ENCODE measurements at regions not wholly inside any gene's neighbourhood (a gene's known extent, or its start where the extent isn't known, plus 50 kb on each side); places are given as distances from the start of the nearest gene placed in this dataset.

DNA sequence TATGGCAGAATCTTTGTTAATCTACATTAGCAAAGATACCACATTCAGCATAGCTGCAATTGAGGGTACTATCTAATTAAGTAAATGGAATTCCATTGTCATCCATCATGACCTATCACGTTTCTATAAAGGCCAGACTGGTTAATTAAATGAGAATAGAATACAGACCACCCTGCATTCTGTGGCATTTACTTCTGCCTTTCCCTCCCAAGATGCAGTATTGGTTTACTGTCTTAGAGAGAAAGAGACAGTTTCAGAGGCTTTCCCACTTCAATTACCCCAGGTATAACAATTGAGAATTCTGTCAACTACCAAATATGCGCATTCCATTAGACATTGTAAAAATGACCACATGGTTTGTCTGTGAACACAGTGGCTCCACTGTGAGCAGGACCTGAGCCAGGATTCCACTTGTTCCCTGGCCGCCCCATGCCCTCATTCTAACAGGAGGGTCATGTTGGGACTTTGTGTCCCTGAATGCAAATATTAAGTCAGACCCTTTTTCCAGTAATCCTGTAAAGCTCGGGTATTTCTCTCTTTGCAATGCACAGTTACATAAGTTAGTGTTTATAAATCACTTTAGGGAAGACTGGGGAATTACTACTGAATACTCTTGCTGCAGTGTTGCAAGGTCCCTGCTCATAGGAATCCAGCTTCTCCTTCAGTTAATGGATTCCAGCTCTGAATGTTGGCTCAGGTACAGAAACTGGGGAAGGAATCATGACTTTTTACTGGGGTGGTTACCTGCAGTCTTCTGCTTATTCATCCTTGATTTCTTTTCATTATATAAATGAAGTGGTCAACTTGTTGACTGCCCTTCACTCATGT is 261.0 kb downstream of the PDGFC start:
- Histone ChIP-seq H3K27me3 (ENCODE audit: control insufficient read depth, insufficient read depth, low read length) (no peaks in the 10 kb centered on the region), H3K27ac (ENCODE audit: low read depth, low read length) (no peak overlapping the region), H3K4me3 (ENCODE audit: low read depth, low read length) (no peak overlapping the region), H3K9me3 (ENCODE audit: control insufficient read depth, insufficient read depth, low read length) (no peaks in the 10 kb centered on the region), H3K4me1 (ENCODE audit: control insufficient read depth, insufficient read depth, low read length) (no peaks in the 10 kb centered on the region), H3K36me3 (ENCODE audit: control insufficient read depth, insufficient read depth, low read length) (no peaks in the 10 kb centered on the region)
- 93% methylated on average over 1 of the region's 4 CpGs for WGBS (ENCODE audit: insufficient coverage)
- DNase-seq (ENCODE audit: low read depth in 4 of 6, low spot score in 6 of 6), result no peak

DNA sequence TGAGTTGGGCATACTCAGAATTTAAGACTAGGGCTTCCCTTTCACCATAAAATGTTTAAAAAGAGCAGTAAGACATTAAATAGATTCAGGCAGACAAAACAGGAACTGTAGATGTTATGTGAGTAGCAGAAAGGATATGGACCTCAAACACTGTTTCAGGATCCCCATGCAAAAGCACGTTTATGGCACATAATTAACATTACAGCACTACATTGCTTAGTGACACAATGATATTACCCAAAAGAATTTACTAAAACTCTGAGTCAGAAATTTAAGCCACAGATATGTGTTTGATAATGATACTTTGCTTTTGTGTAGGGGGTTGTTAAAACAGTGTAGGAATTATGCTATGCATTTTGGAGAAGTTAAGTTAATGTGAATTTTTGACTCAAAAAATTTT is 266.3 kb downstream of the PDGFC start:
- H3K27ac ChIP-seq (ENCODE audit: low read depth, low read length), result no peak overlapping the region
- no peaks in the 10 kb centered on the region for H3K27me3 ChIP-seq (ENCODE audit: control insufficient read depth, insufficient read depth, low read length)
- no peak for DNase-seq (ENCODE audit: low read depth in 4 of 6, low spot score in 6 of 6)
- no peaks in the 10 kb centered on the region for H3K4me1 ChIP-seq (ENCODE audit: control insufficient read depth, insufficient read depth, low read length)
- no peaks in the 10 kb centered on the region for H3K36me3 ChIP-seq (ENCODE audit: control insufficient read depth, insufficient read depth, low read length)
- no CpG with 5 or more reads among the region's 1 CpG for WGBS (ENCODE audit: insufficient coverage)
- no peaks in the 10 kb centered on the region for H3K9me3 ChIP-seq (ENCODE audit: control insufficient read depth, insufficient read depth, low read length)
- no peak overlapping the region for H3K4me3 ChIP-seq (ENCODE audit: low read depth, low read length)

DNA sequence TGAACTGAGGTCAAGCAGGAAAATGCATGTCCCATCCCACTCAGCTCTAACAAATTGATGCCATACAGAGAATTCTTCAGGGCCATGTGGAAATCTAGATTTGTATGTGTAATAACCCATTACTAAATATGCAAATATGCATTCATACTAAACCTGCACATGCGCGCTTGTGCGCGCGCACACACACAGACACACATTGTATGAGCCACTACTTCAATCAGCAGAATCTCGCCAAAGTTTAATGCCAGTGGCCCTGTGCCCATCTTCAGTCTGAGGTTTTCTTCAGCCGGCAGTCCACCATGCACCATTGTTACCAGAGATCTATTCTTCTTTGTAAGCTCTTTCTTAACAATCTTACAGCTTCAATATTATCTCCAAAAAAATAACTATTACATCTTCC is 276.4 kb downstream of the PDGFC start:
- Histone ChIP-seq H3K27me3 (ENCODE audit: control insufficient read depth, insufficient read depth, low read length) (no peaks in the 10 kb centered on the region), H3K36me3 (ENCODE audit: control insufficient read depth, insufficient read depth, low read length) (no peaks in the 10 kb centered on the region), H3K9me3 (ENCODE audit: control insufficient read depth, insufficient read depth, low read length) (peaks cover 2% of the 10 kb centered on the region), H3K4me1 (ENCODE audit: control insufficient read depth, insufficient read depth, low read length) (no peaks in the 10 kb centered on the region), H3K4me3 (ENCODE audit: low read depth, low read length) (no peak overlapping the region), H3K27ac (ENCODE audit: low read depth, low read length) (no peak overlapping the region)
- 69% methylated on average over 7 of the region's 7 CpGs for WGBS (ENCODE audit: insufficient coverage)
- DNase-seq (ENCODE audit: low read depth in 4 of 6, low spot score in 6 of 6), result no peak

DNA sequence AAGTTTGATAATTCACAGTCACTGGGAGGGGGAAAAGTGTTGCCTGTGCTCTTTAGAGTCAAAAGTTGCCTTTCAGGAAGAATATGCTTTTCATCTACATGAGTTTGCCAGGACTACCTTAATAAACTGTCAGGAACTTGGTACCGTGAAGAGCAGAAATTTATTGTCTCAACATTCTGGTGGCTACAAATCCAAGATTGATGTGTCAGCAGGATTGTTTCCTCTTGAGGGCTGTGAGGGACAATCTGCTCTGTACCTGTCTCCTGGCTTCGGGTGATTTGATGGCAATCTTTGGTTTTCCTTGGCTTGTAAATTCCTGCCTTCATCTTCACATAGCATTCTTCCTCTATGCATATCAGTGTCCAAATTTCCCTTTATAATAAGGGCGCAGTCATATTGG is 277.2 kb downstream of the PDGFC start:
- H3K27ac ChIP-seq (ENCODE audit: low read depth, low read length), result no peak overlapping the region
- H3K9me3 ChIP-seq (ENCODE audit: control insufficient read depth, insufficient read depth, low read length), result peaks cover 2% of the 10 kb centered on the region
- no peaks in the 10 kb centered on the region for H3K27me3 ChIP-seq (ENCODE audit: control insufficient read depth, insufficient read depth, low read length)
- DNase-seq (ENCODE audit: low read depth in 4 of 6, low spot score in 6 of 6), result no peak
- H3K36me3 ChIP-seq (ENCODE audit: control insufficient read depth, insufficient read depth, low read length), result no peaks in the 10 kb centered on the region
- no peak overlapping the region for H3K4me3 ChIP-seq (ENCODE audit: low read depth, low read length)
- WGBS (ENCODE audit: insufficient coverage), result 60% methylated on average over 3 of the region's 3 CpGs
- H3K4me1 ChIP-seq (ENCODE audit: control insufficient read depth, insufficient read depth, low read length), result no peaks in the 10 kb centered on the region

DNA sequence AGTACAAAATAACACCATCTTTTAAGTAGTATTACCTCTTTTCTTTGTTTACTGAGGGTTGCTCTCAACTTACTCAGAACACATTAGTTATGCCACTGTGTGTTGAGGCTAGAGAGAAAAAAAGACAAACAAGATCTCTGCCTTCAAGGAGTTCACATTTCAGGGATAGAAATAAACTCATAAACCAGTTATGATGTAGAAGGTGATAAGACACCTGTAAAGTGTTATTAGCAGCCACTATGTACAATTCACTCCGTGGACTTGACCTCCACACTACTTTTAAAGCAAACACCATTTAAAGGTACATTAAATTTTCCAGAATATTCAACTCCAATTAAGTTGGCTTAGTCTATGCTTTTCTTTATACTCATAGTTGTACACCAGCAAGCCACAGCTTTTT is 278.0 kb downstream of the PDGFC start:
- Histone ChIP-seq H3K27me3 (ENCODE audit: control insufficient read depth, insufficient read depth, low read length) (no peaks in the 10 kb centered on the region), H3K4me3 (ENCODE audit: low read depth, low read length) (no peak overlapping the region), H3K9me3 (ENCODE audit: control insufficient read depth, insufficient read depth, low read length) (peaks cover 1% of the 10 kb centered on the region), H3K4me1 (ENCODE audit: control insufficient read depth, insufficient read depth, low read length) (no peaks in the 10 kb centered on the region), H3K36me3 (ENCODE audit: control insufficient read depth, insufficient read depth, low read length) (no peaks in the 10 kb centered on the region), H3K27ac (ENCODE audit: low read depth, low read length) (no peak overlapping the region)
- DNase-seq (ENCODE audit: low read depth in 4 of 6, low spot score in 6 of 6), result no peak
- no CpG with 5 or more reads among the region's 1 CpG for WGBS (ENCODE audit: insufficient coverage)

DNA sequence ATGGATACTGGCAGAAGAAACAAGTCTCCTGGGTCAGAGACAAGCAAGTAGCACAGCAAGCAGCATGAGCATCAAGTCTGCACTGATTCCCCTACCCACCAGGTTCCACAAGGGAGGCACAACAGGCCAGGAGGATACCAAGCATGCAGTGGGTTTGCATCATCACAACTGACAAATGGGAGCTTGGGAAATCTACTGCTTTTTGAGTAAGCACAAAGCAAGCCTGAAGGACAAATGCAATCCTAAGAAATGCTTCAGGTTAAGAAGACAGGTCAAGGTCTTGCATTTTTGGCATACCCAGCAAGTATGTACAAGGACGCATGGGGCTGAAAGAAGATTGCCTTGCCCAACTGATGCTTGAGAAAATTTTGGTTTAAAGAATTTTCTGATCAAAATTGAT is 279.6 kb downstream of the PDGFC start:
- no peaks in the 10 kb centered on the region for H3K36me3 ChIP-seq (ENCODE audit: control insufficient read depth, insufficient read depth, low read length)
- peaks cover 1% of the 10 kb centered on the region for H3K9me3 ChIP-seq (ENCODE audit: control insufficient read depth, insufficient read depth, low read length)
- no CpG with 5 or more reads among the region's 1 CpG for WGBS (ENCODE audit: insufficient coverage)
- no peak for DNase-seq (ENCODE audit: low read depth in 4 of 6, low spot score in 6 of 6)
- no peak overlapping the region for H3K4me3 ChIP-seq (ENCODE audit: low read depth, low read length)
- H3K27ac ChIP-seq (ENCODE audit: low read depth, low read length), result no peak overlapping the region
- no peaks in the 10 kb centered on the region for H3K4me1 ChIP-seq (ENCODE audit: control insufficient read depth, insufficient read depth, low read length)
- no peaks in the 10 kb centered on the region for H3K27me3 ChIP-seq (ENCODE audit: control insufficient read depth, insufficient read depth, low read length)

DNA sequence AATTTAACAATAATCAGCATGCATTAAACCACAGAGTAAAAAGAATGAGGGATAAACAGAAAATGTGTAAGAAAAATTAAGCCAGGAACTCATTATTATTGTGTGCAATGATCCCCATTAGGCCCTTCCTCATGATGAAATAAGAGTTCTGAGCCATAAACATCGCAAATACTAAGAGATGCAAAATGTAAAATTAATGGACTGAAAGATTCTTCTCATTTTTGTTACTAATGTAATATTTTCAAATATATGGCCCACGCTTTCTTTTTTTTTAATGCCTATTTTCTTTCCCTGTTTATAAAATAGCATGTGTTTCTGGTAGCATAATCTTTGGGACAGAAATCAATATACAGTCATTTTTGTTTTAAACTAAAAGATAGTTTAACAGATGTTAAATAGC is 281.0 kb downstream of the PDGFC start:
- no peak overlapping the region for H3K4me3 ChIP-seq (ENCODE audit: low read depth, low read length)

DNA sequence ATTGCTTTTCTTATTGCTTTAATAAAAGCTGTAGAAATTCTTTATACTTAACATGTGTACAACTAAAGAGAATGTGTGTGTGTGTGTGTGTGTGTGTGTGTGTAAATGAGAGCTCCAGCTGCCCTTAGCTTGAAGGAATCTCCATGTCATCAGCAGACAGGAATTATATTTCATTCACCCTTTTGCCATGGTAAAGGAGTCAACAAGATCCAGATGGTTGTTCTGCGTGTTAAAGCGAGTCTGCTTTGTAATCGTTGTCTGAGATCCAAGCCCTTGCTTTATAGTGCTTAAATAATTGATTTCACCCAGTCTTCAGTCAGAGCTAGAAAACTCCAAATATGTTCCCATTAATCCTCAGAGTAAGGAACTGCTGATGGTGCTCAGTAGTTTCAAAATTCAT is 285.5 kb downstream of the PDGFC start:
- Histone ChIP-seq H3K9me3 (ENCODE audit: control insufficient read depth, insufficient read depth, low read length) (no peaks in the 10 kb centered on the region), H3K36me3 (ENCODE audit: control insufficient read depth, insufficient read depth, low read length) (no peaks in the 10 kb centered on the region), H3K27ac (ENCODE audit: low read depth, low read length) (no peak overlapping the region), H3K4me1 (ENCODE audit: control insufficient read depth, insufficient read depth, low read length) (no peaks in the 10 kb centered on the region), H3K27me3 (ENCODE audit: control insufficient read depth, insufficient read depth, low read length) (no peaks in the 10 kb centered on the region), H3K4me3 (ENCODE audit: low read depth, low read length) (no peak overlapping the region)
- peak in 2 of 6 donors; percentile 67 to 74 for DNase-seq (ENCODE audit: low read depth in 4 of 6, low spot score in 6 of 6)
- WGBS (ENCODE audit: insufficient coverage), result no CpG with 5 or more reads among the region's 3 CpGs

More for the DNA sequence above, 281.0 kb downstream of the PDGFC start:
- WGBS (ENCODE audit: insufficient coverage), result no CpG with 5 or more reads among the region's 2 CpGs
- Histone ChIP-seq H3K4me1 (ENCODE audit: control insufficient read depth, insufficient read depth, low read length) (no peaks in the 10 kb centered on the region), H3K9me3 (ENCODE audit: control insufficient read depth, insufficient read depth, low read length) (peaks cover 1% of the 10 kb centered on the region), H3K36me3 (ENCODE audit: control insufficient read depth, insufficient read depth, low read length) (no peaks in the 10 kb centered on the region), H3K27me3 (ENCODE audit: control insufficient read depth, insufficient read depth, low read length) (no peaks in the 10 kb centered on the region), H3K27ac (ENCODE audit: low read depth, low read length) (no peak overlapping the region)
- DNase-seq (ENCODE audit: low read depth in 4 of 6, low spot score in 6 of 6), result no peak

DNA sequence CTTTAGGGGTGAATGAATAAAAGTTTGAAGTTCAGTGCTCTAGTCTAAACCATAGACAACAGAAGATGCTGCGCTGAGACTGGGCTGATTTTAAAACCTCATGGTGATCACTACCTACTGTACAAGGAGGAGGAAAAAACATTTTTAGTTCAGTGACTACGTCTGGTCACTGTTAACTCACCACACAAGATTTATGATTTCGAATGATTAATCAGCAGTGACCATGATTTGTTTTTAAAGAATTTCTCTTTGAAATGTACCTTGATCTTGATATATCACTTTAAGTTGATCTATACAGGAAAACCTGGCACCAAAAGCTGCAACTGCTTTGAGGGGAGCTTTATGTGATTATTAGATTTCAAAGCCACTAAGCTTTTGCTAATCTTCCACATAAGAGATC is 286.3 kb downstream of the PDGFC start:
- H3K4me3 ChIP-seq (ENCODE audit: low read depth, low read length), result no peak overlapping the region
- WGBS (ENCODE audit: insufficient coverage), result no CpG with 5 or more reads among the region's 3 CpGs
- no peak for DNase-seq (ENCODE audit: low read depth in 4 of 6, low spot score in 6 of 6)
- H3K27me3 ChIP-seq (ENCODE audit: control insufficient read depth, insufficient read depth, low read length), result no peaks in the 10 kb centered on the region
- no peak overlapping the region for H3K27ac ChIP-seq (ENCODE audit: low read depth, low read length)
- H3K9me3 ChIP-seq (ENCODE audit: control insufficient read depth, insufficient read depth, low read length), result no peaks in the 10 kb centered on the region
- H3K4me1 ChIP-seq (ENCODE audit: control insufficient read depth, insufficient read depth, low read length), result no peaks in the 10 kb centered on the region
- H3K36me3 ChIP-seq (ENCODE audit: control insufficient read depth, insufficient read depth, low read length), result no peaks in the 10 kb centered on the region

DNA sequence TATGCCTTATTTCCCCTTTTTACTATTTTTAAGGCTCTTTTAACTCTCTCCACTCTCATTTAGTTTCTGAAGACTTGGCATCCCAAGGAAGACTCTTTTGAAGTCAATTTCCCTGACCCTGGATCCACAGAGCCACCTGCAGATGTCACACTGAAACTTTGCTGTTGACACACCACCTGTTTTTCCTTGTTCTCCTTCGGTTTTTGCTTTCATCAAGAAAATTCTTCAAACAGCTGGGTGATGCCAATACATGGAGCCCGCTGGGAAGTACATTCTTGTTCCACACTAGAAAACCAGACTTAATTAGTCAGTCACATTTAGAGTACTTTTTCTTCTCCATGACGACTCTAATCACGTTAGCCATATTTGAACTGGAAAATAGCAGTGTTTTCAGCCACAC is 293.9 kb downstream of the PDGFC start:
- H3K4me1 ChIP-seq (ENCODE audit: control insufficient read depth, insufficient read depth, low read length), result no peaks in the 10 kb centered on the region
- H3K9me3 ChIP-seq (ENCODE audit: control insufficient read depth, insufficient read depth, low read length), result no peaks in the 10 kb centered on the region
- WGBS (ENCODE audit: insufficient coverage), result 16% methylated on average over 2 of the region's 4 CpGs
- no peak for DNase-seq (ENCODE audit: low read depth in 4 of 6, low spot score in 6 of 6)
- H3K27me3 ChIP-seq (ENCODE audit: control insufficient read depth, insufficient read depth, low read length), result no peaks in the 10 kb centered on the region
- no peak overlapping the region for H3K4me3 ChIP-seq (ENCODE audit: low read depth, low read length)
- no peak overlapping the region for H3K27ac ChIP-seq (ENCODE audit: low read depth, low read length)
- H3K36me3 ChIP-seq (ENCODE audit: control insufficient read depth, insufficient read depth, low read length), result no peaks in the 10 kb centered on the region
